HG03378 (cell line): ENCODE measurements at regions not wholly inside any gene's neighbourhood (a gene's known extent, or its start where the extent isn't known, plus 50 kb on each side); places are given as distances from the start of the nearest gene placed in this dataset.
"Not testable (repeated sequence)": the region's sequence is repeated elsewhere in the genome, so short reads cannot be mapped to it uniquely, and the experiment has no call there.

ENCODE experiments used
- ATAC-seq: cut with Tn5 transposase; IDR thresholded peaks from one replicate; pipeline ENCODE4 v1.9.1; 2021; ENCODE audit warnings: mild to moderate bottlenecking, moderate library complexity; ENCODE audit not compliant: unreplicated experiment

DNA sequence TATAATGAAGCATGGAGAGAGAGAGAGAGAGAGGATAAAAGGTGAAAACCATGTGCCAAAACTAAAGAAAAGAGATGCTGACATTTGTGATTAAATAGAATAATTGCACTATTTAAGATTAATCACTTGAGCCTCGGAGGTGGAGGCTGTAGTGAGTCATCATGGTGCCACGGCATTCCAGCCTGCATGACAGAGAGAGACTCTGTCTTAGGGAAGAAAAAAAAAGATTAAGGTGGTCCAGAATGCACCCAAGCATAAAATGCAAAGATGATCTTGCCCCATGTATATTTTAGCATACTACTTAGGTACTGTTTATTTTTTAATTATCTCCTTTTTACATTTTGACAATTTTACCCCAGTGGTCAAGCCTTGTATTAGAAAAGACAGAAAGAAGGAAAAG lies 742.5 kb downstream of the SPATA31A1 start:
- not testable (repeated sequence) for ATAC-seq

DNA sequence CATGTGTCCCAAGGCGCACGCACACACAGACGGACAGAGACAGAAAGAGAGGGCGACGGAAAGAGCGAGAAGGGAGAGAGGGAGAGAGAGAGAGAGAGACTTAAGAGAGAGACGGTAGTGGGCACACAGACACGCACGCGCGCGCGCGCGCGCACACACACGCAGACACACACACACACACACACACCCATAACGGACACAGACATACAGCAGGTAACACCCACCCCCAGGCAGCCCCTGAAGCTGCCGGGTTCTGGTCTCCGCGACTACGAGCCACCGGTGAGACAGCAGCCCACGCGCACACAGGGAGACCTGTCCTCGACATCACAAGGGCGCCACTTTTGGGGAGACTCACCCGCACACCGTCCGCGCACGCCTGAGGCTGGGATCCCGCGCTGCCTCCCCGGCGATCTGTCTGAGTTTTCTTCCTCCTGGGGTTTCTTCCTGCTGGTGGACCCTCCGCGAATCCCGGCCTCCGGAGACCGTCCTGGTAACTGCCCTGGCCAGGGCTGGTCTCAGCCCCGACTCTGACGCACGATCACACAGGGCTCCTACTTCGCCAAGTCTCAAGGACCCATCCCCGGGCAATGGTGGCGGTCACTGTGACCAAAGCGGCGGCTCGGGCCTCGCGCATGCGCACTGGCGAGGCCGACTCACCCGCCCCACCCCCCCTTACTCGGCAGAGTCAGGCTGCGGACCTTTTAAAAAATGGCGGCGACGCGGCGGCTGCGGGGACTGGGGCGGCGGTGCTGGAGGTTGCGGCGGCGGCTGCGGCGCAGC lies 750.7 kb downstream of the SPATA31A1 start:
- ATAC-seq: peak; percentile 49

DNA sequence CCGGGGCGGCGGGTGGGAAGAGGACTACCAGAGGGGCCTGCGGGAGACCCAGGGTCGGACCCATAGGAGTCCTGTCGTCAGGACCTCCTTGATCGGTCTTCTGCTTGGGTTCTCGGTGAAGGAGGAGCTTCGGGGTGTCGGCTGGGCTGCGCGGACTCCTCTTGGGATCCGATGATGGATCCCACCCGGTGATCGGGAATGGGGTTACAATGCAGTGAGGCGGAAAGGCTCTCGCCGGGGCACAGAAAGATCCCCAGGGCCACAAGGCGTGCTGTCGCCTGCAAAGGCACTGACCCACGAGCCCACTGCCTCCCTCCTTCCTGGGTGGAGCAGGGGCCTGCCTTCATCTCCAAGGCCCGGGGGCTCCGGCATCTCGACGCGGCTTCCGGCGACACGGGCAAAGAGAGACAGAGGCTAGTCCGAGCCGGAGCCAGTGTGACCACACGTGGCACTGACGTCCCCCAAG lies 751.3 kb downstream of the SPATA31A1 start:
- ATAC-seq: not testable (repeated sequence)

DNA sequence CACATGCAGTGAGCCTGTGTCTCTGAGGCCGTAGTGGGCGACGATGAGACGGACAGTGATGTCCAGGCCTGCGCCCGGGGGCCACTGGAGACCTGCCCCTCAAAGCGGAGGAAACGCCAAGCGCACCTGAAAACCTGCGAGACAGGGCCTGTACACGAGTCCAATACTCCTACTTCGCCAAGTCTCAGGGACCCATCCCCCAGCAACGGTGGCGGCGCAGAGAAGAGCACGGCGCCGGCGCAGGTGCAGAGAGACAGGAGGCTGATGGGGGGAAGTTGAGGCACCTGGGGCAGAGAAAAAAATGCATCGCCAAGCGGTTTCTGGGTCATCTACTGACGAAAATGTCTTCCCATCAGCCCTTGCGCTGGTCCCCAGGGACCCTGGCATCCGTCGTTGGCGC lies 751.8 kb downstream of the SPATA31A1 start:
- ATAC-seq: not testable (repeated sequence)

DNA sequence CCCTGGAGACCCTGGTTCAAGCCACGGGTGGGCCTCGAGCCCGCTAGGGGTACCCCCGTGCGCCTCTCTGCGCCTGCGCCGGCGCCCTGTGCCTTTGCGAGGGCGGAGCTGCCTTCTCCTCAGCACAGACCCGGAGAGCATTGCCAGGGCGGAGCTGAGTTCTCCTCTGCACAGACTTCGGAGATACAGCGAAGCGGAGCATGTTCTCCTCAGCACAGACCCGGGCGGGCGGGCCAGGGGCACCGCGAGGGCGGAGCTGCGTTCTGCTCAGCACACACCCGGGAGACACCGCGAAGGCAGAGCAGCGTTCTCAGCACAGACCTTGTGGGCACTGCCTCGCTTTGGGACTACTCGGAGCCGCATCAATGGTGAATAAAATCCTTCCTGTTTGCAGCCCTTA lies 753.0 kb downstream of the SPATA31A1 start:
- ATAC-seq: not testable (repeated sequence)

DNA sequence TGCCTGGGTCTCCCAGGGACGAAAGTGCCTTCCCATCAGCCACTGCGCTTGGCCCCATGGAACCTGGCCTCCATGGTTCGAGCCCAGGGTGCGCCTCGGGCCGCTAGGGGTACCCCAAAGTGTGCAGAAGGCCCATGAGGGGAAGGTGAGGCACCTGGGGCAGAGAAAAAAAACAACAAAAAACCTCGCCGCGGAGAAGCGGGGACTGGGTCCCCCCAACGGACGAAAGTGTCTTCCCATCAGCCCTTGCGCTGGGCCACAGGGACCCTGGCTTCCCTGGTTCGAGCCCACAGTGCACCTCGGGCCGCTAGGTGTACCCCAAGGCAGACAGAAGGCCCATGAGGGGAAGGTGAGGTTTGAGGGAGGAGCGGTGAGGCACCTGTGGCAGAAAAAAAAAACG lies 755.3 kb downstream of the SPATA31A1 start:
- ATAC-seq: not testable (repeated sequence)

DNA sequence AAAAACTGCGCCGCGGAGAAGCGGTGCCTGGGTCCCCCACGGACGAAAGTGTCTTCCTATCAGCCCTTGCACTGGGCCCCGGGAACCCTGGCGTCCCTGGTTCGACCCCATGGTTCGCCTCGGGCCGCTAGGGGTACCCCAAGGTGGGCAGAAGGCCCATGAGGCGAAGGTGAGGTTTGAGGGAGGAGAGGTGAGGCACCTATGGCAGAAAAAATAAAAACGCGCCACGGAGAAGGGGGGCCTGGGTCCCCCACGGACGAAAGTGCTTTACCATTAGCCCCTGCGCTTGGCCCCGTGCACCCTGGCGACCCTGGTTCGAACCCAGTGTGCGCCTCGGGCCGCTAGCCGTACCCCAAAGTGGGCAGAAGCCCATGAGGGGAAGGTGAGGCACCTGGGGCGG lies 756.1 kb downstream of the SPATA31A1 start:
- ATAC-seq: not testable (repeated sequence)

DNA sequence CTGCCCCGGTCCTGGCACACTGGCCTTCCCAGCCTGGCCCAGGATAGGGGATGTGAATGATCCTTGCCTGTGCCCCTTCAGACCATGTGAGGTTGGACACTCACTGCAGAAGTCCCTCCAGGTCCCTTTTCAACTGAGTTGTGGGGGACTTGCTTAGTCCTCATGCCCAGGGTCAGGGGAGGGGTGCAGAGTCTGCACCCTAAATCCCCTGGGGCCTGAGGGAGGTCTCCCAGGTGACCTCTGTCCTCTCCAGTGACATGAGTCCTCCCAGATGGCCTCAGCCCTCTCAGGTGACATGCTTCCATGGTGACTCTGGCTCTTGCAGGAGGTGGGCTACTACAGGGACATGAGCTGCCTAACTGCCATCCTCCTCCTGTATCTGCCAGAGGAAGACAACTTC lies 775.1 kb downstream of the SPATA31A1 start:
- ATAC-seq: not testable (repeated sequence)

DNA sequence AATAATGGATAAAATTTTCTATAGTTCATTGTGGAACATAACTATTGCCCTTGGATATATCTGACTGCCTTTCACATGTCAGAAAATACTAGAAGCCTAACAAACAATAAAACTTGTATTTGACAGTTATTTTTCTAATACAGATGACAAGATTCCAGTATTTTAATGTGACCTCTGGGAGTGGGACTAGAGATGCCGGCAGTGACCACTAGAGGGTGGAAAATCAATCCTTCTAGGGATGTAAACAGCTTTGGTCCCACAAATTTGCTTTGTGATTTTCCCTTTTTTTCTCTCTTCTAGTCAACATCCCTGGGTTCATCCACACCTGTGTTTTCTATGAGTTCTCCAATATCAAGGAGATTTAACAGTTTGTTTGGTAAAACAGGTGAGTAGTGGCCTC lies 813.7 kb downstream of the SPATA31A1 start:
- ATAC-seq: not testable (repeated sequence)

DNA sequence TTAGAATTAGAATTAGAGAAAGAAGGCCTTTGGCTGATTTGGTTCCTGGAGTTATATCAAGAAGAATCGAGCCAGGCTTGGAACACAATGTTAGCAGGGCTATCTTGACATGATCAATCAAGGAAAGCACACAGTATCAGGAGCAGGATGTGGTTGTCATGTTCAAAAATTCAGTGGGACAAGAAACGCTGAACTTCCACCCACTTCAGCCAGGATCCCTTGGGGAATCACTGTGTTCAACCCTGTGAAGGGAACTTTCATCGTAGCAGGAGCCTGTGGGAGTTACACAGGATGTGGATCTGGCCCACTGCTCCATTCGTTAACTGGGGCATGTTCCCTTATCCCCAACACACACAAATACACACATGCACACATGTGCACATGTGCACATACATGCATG lies 817.8 kb downstream of the SPATA31A1 start:
- ATAC-seq: not testable (repeated sequence)

DNA sequence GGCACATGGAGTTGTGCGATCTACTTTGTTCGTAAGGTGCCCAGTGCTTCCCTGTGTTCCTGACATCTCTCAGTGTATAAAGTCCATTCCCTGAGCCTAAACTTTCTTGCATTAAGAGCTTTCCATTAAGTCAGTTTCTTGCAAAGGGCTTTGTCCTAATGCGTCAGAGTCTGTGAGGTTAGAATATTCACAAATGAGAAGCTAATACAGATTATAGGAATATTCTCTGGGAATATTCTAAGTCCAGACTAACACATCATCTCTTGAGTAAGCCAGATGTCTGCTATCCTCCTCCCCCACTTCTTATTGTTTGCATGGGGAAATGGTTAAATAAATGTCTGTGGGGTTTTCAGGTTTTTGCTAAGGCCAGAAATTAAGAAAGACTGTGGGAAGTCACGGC lies 818.6 kb downstream of the SPATA31A1 start:
- ATAC-seq: not testable (repeated sequence)

DNA sequence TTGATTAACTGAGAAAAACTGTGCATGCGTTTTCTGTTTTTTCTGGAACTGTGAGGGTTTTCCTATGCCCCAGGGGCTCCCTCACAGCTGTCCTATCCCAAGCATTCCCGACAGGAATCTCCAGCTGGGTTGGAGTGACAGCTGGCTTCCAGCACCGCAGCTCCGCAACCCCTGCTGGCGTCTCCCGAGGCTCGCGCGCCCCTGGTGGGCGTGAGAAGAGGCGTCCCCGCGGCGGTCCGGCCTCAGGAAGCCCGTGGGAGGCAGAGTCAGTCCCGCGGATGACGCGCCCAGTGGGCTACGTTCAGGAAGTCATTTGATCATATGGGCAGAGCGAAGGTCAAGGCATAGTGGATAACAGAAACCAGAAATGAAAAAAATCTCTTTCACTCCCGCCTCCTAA lies 821.9 kb downstream of the SPATA31A1 start:
- ATAC-seq: not testable (repeated sequence)

DNA sequence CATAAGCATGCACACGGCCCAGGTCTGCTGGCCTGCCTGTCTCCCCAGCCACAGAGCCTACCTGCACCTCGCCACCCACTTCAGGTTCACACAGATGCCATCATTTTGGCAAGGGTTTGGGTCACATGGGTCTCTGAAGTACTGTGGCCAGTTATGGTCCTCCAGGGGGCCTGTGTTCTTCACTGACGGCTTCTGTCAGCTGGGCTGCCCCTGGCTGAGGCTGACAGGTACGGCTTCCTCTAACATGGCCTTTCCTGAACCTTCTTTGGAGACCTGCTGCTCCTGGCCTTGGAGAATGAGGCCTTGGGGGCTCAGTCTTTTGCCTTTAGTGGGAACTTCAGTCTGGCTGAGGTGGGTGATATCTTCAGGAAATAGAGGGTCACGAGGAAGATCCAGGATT lies 835.9 kb downstream of the SPATA31A1 start:
- ATAC-seq: not testable (repeated sequence)

DNA sequence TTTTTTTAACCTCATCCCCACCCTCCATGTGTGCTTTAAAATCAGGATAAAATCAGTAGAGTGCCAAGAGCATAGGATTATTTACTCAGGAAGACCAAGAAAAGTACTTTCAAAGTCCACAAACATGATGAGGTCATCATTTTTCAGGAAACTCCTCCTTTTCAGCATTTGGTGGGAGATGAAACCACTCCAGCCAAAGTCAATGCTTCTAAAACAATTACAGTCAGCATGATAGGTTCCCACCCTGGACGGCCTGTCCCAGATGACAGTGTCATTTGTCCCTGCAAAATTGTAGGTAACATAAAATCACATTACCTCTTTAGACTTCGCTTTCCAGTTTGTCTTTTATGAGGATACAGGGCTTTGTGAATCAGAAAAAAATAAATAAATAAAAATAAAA lies 836.7 kb downstream of the SPATA31A1 start:
- not testable (repeated sequence) for ATAC-seq

DNA sequence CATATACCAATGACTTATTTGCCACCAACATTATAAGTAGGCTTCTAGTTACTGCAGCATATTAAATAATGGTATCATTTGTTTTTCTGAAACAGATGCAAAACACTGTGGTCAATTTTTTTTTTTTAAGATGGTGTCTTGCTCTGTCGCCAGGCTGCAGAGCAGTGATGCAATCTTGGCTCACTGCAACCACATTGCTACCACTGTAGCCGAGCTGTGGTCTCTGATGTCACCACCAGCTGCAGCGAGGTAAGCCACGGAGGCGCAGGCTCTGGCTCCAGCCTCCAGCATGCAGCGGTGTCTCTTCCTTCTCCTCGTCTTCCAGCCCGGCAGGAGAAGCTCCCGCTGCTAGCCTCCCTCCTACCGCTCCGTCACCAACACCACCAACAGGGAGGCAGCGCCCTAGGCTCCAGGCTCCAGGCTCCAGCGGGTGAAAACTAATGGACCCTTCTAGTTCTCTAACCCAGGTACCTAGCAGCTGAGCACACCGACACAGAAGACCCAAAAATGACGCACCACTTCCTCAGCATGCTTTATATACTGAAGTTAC lies 840.8 kb downstream of the SPATA31A1 start:
- not testable (repeated sequence) for ATAC-seq

DNA sequence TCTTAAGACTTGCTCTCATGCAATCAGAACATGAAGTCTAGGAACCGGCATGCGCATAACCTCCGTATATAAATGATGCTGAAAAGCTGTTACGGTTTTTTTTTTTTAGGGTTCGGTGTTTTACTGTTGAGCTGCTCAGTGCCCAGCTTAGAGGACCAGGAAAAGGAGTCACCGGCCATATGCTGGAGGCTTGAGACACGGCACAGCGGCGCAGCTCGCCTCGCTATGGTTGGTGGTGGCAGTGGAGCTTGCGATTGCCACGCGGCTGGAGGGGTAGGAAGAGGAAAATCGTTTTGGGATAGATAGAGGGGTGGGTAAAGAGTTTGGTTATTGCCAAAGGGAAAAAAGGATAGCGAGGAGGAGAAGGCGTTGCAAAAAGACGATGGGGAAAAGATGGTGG lies 841.3 kb downstream of the SPATA31A1 start:
- ATAC-seq: not testable (repeated sequence)

DNA sequence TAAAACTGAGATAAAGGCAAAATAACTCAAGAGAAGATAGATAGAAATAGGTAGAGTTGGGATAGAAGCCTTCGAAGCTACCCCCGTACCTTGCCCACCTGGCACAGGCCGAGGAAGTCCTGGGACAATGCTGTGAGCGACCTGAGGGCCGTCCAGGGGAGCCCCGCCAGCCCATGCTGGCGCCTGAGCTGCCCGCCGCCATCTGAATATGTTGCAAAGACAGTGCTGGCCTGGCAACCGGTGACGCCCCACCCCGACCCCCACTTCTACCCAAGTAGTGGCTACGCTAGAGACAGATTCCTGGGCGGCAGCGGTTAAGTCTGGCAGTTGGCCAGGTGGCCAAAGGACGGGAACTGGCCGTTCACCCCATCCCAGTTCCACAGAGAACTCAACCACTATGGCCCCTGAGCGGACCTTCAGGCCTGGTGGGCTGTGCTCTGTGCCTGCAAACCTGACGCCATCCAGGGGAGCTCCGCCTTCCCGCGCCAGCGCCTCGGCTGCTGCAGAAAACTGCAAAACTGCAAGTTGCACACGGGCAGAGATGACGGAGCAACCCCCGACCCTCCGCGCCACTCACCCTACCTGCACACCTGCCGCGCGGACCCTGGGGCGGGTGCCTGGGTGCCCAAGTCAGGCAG lies 866.2 kb downstream of the SPATA31A1 start:
- not testable (repeated sequence) for ATAC-seq

DNA sequence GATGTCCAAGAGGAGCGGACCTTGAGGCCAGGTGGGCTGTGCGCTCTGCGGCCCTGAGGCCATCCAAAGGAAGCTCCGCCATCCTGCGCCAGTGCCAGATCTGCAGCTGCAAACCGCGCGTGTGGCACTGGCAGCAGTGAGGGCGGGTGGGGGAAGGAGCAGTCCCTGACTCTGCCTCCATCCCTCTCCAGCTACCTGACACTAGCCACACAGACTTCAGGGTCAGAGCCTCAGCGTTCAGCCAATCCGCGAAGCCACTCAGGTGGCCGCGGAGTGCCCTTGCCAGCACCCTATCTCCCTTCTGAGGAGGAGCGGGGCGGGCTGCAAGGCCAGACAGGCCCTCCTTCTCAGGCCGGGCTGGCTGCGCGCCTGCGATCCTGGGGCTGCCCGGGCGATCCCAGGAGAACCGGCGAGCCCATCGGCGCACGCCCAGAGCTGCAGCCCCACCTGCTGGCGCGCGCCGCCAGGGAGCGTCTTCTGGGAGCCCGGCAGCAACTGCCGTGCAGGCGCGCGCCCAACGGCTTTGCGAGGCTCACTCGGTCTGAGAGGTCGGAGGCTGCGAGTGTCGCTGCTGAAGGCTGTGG lies 867.2 kb downstream of the SPATA31A1 start:
- ATAC-seq: not testable (repeated sequence)

DNA sequence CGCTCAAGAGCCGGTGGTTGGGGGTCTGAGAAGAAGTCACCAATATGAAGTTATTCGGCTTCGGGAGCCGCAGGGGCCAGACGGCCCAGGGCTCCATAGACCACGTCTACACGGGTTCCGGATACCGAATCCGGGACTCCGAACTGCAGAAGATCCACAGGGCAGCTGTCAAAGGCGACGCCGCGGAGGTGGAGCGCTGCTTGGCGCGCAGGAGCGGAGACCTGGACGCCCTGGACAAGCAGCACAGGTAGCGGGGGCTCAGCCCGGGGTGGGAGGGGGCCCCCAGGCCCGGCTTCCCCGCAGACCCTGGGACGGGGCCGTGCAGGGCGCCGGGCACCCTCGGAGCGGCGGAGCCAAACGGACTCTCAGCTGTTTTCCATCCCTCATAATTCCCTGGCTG lies 867.9 kb downstream of the SPATA31A1 start:
- ATAC-seq: not testable (repeated sequence)
